GM19238 (cell line): ENCODE measurements at regions not wholly inside any gene's neighbourhood (a gene's known extent, or its start where the extent isn't known, plus 50 kb on each side); places are given as distances from the start of the nearest gene placed in this dataset.

ENCODE experiments used
- DNase-seq: peaks from one replicate; pipeline ENCODE4 v3.0.0; 2011; ENCODE audit warnings: low spot score; ENCODE audit not compliant: insufficient read length

DNA sequence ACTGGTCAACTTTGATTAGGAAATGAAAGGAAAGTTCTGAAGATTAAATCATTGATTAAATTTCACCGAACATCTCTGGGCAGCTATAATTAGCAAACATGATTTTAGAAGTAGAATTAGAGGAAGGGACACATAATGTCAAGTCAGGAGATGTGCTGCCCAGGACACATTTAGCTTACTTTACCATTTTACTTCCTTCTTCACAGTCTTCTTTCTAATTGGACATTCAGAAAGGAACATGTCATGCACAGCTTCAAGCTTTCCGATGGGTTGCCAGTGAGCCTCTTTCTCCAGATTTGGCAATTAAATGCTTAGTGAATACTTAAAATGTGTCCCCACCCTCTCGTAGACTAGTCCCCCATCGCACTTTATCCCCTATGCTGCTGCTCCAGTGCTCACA is 234.7 kb downstream of the FAM76B start:
- DNase-seq: no peak

DNA sequence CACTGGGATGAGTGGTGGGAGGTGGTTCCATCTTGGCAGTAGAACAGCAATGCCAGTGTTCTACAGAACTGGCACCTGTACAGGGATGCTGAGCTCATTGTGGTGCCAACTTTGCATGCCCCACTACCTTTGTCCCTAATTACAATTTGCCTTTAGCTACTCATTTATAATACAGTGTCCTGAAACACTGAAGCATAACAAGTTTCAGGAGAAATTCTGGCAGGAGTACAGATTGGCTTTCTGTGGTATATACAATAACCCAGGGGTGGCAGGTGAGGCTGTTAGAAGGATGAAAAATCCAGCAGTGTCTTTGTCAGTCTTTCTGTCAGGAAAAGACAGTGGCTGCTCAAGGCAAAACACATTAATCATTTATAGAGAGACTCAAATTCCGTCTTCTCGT is 240.3 kb downstream of the FAM76B start:
- no peak for DNase-seq

DNA sequence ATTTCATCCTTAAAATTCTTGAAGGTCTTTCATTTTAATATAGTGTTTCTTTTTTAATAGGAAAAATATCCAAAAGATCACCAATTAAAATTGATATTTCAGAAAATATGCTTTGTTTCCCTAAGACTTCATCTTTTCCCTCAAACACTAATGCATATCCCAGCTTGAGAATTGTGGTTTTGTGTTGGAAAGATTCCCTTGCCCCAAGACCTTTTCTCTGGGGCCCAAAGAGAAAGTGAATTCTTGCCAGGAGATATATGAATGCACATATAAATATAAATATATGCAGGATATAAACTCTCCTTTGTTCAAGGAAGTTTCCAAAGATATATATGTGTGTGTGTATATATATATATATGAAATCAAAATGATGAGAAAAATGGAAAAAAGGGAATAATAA is 241.2 kb downstream of the FAM76B start:
- no peak for DNase-seq

DNA sequence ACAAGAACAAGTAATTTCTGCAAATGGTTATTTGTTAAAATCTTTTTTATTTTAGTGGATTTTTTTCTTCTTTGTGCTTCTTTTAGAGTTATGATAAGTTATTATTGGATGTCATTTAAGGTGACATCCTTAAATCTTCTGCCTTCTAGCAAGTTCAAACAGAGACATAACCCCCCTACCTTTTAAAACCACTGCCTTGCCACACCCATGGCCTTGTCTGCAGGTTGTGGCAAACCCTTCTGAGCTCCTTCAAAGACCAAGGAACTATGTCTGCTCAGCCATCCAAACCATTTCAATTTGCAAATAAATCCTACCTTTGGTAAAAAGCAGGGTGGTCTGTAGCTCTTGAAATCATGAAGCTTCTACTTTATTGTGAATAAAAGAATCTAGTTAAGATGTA is 241.6 kb downstream of the FAM76B start:
- DNase-seq: no peak

DNA sequence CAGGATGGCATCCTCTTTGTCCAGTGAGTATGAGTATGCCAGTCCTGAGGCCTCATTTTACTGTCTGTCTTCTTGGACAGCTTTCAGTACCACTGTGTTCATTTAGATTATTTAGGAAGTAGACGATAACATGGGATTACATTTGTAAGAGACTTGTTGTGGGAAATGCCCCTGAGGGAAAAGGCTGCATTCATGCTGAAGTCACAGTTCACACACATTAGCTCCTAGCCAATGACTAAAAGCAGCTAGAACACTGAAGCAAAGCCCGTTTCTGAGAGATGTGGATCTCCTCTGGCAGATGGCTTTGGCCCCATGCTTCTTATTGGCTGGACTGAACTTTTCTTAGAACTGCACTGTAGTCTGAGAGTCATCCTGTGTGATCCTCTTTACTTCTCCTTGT is 242.4 kb downstream of the FAM76B start:
- DNase-seq: no peak

DNA sequence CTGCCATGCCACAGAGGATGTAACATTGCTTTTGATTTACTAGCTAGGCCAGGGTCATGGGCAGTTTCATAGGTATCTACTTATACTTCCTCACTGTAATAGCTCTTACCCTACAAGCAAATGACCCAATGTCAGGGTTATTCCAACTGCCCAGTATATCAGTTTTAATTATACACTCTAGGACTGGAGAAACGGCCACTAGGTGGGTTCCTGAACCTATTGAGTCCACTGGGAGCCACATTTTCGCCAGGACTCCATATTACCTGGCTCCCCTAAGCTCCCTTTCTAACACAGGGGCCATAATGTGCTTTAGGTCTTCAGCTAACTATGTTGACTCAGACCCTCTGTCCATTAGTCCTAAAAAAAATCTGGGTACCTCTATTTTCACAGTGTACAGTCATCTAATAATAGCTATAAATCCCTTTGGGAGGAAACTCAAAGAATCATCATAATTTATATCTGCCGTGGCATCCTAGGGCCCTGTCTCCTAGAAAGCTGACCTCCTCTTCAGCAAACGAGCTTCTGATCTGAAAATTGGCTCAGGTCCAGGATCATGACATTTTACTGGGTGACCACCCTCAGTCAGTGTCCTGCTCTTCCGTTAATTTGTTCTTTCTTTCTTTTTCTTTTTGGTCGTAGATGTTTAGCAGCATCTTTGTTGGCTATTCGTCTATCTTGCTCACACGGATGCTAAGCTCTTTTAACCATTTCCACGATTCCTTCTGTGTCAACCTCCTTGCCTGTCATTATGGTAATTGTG is 244.3 kb downstream of the FAM76B start:
- no peak for DNase-seq

DNA sequence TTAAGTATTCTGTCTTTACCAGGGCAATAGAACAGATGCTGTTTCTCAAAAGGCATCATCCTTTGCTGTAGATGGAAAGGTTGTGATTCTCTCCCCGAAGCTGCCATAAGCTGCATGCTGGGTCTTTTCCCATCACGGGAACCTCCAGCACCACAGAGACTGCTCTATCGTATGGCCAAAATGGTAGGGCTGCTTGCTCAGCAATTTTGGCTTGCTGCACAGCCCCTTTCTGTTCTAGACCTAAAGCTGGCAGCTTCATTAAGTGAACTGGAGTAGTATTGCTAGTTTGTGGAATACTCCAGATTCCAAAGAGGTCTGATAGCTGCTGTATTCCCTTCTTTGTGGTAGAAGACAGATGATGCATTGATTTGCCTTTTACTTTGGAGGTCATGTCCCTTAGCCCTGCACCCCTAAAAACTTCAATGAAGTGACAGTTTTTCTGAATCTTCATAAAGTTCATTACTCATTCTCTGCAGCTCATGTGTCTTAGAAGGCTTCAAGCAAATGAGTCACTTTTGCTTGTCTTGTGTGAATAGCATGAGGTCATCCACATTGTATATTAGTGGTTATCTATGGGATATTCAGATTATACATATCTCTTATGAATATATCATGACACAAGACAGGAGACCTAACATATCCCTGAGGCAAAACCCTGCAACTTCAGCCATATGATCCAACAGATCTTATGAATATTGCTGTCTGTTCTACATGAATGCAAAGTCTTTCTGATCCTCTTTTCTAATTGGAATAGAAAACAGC is 245.3 kb downstream of the FAM76B start:
- DNase-seq: no peak

DNA sequence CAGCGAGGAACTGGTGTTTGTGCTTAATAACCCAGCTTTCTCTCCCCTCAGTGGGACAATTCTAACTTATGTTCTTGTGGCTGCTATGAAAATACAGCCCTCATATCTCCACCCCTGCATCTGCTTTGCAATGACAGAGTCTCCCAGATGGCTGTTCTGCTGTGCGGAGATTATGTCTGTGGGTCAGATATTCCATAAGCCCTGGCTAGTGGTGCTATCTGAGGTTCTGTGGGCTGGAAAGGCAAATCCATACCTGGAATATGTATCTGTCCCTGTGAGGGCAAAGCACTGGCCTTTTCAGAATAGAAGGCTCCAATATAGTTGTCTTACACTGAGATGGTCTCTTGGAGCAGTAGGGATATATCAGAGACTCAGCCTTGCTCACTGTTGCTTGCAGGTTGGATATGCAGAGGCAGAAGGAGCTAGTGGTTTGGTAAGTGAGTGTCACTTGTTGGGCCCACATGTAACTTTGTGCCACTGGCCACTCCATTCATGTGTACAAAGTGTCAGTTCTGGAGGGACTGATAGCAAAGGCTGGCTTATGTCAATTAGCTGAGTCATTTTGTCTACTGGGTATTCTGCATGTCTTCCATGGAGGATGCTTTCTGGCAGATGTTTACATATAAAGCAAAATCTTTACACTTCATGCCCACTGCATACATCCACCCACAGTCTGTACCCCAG is 246.6 kb downstream of the FAM76B start:
- DNase-seq: no peak

DNA sequence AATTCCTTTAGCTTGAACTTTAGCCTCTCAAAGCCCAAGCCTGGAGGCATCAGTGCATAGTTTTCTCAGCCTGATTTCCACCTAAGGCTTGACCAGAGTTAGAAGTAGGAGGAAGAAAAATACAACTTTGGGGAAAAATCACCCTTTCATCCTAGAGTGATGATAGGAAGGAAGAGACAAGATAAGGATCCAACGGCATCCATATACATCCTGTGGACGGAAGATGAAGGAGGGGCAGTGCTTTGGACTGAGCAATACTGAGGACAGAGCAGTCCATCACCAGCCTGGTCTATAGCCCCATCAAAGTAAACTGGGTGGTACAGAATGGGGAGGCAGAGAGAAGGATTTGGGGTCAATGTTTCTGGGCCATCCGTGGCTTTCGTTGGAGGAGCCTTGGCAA is 247.9 kb downstream of the FAM76B start:
- no peak for DNase-seq

DNA sequence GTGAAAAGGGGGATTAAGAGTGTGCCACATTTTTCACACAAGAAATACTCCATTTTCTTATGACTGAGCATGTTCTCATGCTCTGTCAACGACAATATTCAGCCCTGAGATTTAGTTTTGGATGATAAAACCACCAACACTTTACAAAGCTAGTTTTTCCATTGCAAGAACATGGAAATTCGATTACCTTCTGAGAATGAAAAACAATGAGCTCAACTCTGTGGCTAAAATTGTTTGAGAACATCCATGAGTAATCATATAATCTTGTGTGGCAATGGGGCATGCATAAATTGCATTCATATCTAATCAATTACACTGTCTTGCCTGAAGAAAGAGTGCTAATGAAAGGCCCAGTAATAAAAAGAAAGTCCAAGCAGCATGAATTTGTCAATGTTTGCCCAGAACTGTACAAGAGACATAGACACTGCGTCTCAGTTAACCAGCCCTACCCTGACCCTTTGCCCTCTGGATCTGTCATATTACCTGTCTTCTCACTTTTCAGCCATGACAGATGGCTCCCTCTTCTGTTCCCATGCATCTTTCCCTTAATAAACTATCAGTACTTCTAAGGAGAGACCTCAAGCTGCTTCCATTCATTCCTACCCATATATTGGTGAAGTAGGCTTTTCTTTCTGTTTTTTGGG is 253.4 kb downstream of the FAM76B start:
- DNase-seq: no peak

DNA sequence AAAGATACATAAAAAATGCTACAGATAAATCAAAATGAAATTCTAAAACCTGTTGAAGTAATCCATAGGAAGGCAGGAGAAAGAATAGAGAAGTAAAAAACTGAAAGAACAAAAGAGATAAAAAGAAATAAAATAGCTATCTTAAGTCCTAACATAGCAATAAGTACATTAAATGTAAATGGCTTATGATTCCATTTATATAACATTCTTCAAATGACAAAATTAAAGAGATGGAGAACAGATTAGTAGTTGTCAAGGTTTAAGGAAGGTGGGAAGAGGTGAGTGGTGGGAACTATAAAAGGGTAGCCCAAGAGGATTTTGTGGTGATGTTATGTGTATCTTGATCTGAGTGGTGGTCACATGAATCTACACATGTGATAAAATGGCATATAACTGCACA is 254.8 kb downstream of the FAM76B start:
- DNase-seq: no peak

DNA sequence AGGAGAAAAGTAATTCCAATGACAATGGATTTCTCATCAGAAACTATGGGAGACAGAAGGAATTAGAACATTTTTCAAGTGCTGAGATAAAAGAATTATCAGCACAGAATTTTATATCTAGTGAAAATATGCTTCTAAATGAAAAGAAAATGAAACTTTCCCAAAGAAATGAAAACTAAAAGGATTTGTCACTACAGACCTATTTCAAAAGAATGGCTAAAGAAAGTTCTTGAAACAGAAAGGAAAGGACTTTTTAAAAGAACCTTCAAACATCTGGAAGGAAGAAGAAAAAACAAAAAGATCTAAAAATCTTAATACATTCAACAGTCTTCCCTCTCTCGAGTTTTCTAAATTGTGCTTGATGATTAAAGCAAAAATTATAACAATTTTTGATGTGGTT is 255.4 kb downstream of the FAM76B start:
- no peak for DNase-seq

DNA sequence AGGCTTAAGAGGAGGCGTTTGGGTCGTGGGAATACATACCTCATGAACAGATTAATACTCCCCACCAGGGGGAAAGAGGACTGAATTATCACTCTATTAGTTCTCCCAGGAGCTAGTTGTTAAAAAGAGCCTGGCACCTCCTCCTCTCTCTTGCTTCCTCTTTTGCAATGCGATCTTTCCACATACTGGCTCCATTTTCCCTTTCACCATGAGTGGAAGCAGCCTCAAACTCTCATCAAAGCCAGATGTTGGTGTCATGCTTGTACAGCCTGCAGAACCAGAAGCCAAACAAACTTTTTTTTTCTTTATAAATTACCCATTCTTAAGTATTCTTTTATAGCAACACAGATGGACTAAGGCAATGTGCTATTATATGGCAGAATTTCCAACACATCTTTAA is 258.5 kb downstream of the FAM76B start:
- DNase-seq: no peak

DNA sequence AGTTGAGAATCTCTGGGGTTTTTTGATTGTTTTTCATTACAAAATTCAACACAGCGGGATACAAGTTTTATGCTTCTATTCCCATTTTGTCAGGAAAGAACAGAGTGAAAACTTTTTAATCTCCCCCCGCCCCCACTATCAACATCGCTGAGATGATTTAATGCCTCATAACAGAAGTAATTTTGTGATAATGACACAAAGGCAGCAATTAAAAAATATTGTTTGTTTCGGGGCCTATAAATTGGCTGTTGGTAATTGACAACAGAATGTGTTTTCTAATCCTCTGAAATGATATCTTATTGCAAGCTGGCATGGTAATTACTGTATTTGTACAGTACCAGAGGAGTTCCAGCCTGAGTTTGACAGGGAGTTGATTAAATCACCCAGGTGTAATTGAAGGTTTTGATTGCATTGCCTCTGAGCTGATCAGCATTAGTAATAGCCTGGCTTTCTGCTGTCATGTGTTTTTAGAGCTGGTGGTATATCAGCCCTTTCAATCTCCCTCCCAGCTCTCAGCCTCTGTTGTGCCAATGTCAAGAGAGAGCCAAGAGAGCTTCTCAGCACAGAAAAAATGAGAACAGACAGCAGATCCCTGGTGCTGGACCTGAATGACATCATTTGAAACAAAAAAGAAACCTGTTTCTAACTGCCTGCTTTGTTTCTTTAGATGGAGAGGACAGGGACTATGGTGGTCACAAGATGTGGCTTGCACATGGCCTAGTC is 265.1 kb downstream of the FAM76B start:
- no peak for DNase-seq

DNA sequence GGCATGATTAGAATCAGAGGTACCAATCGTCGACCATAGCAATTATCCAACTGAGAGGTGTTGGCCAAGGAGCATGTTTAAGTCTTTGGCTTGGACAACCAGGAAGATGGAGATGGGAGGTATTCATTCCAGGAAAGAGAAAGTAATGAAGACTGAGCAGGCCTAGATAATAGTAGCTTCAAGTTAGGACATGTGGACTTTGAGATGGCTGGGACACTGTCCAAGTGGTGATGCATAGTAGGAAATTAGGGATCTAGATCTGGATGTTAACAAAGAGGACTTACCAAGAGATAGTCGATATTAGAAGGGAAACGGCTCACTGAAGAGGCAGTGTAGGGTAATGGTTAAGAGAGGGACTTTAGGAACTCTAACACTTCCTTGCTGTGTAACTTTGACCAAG is 266.7 kb downstream of the FAM76B start:
- no peak for DNase-seq

DNA sequence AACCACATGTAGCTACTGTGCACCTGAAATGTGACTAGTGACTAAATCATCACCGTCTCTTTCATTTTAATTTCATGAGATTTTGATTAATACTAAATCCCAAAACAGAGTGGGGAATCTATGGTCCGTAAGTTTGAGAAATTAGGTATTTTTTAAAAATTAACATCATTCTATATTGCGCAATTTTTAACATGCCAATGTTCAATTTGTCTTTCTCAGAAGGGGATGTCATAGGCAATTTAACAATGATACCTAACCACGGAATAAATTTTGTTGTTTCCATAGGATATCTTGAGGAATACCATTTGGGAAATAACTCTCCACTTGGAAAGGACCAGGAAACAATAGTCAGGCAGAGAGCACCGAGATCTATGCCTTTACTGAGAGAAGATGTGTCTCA is 267.7 kb downstream of the FAM76B start:
- no peak for DNase-seq

DNA sequence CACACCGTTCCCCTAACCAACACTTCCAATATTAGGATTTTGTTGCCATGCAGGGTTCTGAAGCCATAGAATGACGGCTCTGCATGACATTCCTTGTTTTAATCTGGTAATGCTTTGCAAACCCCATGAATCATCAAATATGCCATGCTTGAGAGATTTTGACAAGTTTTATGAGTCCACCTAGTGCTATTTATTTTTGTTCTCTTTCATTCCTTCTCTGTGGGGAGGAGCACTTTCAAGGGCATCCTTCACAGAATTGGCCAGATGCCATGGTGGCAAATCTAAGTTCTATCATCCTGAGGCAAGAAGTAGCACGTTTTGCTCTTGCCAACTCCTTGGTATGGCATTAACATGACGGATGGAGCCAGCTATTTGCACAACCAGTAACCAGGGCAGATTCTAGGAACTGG is 268.4 kb downstream of the FAM76B start:
- DNase-seq: no peak

DNA sequence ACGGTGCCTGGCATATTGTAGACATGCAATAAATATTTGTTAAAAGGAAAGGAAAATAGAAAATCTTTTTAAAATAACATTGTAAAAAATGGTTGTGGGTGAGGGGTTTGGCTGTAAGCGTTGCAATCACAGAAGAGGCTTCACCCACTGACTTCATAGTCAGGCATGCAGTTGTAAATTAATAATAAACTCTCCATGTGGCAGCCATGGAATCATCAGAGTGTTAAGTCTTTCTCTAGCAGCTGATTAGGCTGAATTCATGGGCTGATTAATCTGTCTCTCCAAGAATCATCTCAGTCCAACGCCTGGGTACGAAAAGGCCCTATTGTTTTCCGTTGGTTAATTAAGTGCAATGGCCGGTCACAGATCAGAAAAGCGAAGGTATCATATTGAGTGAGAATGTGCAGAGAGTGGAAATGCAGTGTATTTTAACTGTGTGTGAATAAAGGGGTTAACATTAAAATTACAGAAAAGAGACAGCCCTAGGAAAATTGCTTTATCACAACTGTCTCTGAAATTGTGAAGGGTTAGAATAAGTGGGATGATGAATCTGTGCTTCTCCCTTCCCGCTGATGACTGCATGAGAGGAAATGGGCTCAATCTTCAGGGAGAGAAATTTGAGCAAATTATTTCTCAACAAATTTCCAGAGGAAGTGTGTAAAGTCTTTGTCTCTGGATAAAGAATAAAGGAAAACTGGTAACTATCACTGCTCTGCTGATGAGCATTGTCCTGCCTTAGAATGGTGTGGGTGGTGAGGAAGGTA is 269.0 kb downstream of the FAM76B start:
- no peak for DNase-seq

DNA sequence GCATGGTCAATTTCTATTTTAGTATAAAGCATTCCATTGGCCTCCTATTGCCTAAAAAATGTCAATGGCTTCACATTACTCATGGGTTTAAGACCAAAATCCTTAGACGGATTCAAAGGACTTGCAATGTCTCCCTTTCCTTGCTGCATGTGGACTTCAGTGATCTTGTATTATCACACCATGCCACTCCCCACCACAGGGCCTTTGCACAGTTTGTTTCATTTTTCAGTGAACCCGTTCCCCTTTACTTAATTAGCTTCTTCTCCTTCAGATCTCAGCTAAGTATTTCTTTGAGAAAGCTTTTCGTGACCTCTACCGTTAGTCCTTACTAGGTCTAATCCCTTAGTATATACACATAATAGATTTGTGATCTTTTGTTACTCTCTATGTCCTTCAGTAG is 269.7 kb downstream of the FAM76B start:
- DNase-seq: no peak

DNA sequence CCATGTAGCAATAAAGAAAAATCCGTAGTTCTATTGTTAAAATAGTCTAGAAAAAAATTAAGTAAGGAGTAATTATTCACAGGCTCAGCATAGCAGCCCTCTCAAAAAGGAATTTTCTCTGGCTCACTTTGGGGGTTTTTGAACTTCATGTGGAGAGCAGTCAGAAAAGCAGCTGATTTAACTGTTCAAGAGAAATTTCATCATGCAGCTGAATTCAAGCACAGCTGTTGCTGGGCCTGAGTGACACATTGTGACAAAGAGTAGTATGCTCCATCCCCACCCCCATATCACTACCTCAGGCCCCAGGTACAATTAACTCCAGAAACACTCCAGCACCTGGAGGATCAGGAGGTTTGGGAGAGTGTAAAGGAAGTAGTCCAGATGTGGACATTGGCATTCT is 272.1 kb downstream of the FAM76B start:
- DNase-seq: no peak

DNA sequence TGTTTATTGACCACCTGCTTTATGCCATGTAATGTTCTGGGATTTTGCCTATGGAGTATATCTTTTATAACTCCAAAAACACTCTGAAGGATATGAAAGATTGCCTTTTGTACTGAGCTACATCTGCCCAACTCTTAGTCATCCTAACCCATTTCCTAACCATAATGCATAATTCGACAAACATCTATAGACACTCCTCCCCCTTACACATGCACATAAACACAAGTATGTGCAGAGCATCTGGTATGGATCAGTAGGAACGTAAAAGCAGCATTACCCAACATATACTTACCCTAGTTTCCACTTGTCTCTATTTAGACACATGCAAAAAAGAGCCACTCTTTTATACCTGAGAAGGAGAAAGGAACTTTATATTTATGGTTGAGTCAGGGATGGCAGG is 272.8 kb downstream of the FAM76B start:
- no peak for DNase-seq
